A673 (cell line): ENCODE measurements at regions not wholly inside any gene's neighbourhood (a gene's known extent, or its start where the extent isn't known, plus 50 kb on each side); places are given as distances from the start of the nearest gene placed in this dataset.

Source experiments
- EZH2 ChIP-seq: fragments of 200-600 bp; sonication (generic); IDR thresholded peaks from 2 replicates; pipeline ENCODE4 v1.6.1; 2017; ENCODE audit warnings: borderline replicate concordance, low read depth, mild to moderate bottlenecking, mixed read lengths, antibody characterized with exemption, low read length; ENCODE audit not compliant: poor library complexity, severe bottlenecking
- TF ChIP-seq, protein P1 (sequence below): fragments of 300-800, 200-600 bp; sonication (generic); conservative IDR thresholded peaks from 2 replicates; pipeline ENCODE4 v1.5.1; 2017; ENCODE audit warnings: low read depth, mild to moderate bottlenecking, antibody characterized with exemption, low read length, moderate library complexity, mixed read lengths

DNA sequence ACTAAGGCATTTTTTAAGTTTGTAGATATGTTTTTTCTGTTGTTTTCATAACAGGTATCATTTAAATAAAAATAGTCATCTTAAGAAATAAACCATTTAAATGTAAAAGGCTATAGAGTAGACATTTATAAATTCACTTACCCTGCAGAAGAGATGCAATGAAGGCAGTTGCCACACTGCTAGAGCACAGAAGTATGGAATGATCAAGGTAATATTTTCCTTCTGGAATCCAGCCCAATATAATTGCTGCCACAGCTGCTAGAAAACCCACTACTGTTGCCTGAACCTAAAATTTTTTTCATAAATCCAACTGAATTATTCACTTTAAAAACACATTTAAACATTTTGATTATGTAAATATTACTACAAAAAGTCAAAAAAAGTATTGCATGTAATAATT is 69.2 kb downstream of the SLC41A2 start:
- TF ChIP-seq, protein P1, sequence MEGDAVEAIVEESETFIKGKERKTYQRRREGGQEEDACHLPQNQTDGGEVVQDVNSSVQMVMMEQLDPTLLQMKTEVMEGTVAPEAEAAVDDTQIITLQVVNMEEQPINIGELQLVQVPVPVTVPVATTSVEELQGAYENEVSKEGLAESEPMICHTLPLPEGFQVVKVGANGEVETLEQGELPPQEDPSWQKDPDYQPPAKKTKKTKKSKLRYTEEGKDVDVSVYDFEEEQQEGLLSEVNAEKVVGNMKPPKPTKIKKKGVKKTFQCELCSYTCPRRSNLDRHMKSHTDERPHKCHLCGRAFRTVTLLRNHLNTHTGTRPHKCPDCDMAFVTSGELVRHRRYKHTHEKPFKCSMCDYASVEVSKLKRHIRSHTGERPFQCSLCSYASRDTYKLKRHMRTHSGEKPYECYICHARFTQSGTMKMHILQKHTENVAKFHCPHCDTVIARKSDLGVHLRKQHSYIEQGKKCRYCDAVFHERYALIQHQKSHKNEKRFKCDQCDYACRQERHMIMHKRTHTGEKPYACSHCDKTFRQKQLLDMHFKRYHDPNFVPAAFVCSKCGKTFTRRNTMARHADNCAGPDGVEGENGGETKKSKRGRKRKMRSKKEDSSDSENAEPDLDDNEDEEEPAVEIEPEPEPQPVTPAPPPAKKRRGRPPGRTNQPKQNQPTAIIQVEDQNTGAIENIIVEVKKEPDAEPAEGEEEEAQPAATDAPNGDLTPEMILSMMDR, result no peak
- TF ChIP-seq EZH2, result no peak
